Skeletal muscle satellite cell (primary cell): ENCODE measurements at regions not wholly inside any gene's neighbourhood (a gene's known extent, or its start where the extent isn't known, plus 50 kb on each side); places are given as distances from the start of the nearest gene placed in this dataset.
"Not testable (repeated sequence)": the region's sequence is repeated elsewhere in the genome, so short reads cannot be mapped to it uniquely, and the experiment has no call there.

Experiments
- H3K27me3 ChIP-seq: 2 replicates; pipeline ENCODE4 v1.7.0; 2013; ENCODE audit warnings: low read length; ENCODE audit not compliant: control insufficient read depth, insufficient read depth
- H3K36me3 ChIP-seq: 2 replicates; pipeline ENCODE4 v1.7.0; 2013; ENCODE audit warnings: mild to moderate bottlenecking, control low read depth, low read length; ENCODE audit not compliant: insufficient read depth
- H3K4me1 ChIP-seq: 2 replicates; pipeline ENCODE4 v1.7.0; 2013; ENCODE audit warnings: low read length; ENCODE audit not compliant: control insufficient read depth, insufficient read depth
- H3K4me2 ChIP-seq: 2 replicates; pipeline ENCODE4 v1.7.0; 2013; ENCODE audit warnings: mild to moderate bottlenecking, low read length
- H3K4me3 ChIP-seq: 2 replicates; pipeline ENCODE4 v1.7.0; 2013; ENCODE audit warnings: low read length
- H3K9ac ChIP-seq: 2 replicates; pipeline ENCODE4 v1.7.0; 2013; ENCODE audit warnings: mild to moderate bottlenecking, low read depth, low read length, moderate library complexity
- H3K9me3 ChIP-seq: replicated peaks from 2 replicates; pipeline ENCODE4 v1.7.0; 2013; ENCODE audit warnings: mild to moderate bottlenecking, control low read depth, low read length

DNA sequence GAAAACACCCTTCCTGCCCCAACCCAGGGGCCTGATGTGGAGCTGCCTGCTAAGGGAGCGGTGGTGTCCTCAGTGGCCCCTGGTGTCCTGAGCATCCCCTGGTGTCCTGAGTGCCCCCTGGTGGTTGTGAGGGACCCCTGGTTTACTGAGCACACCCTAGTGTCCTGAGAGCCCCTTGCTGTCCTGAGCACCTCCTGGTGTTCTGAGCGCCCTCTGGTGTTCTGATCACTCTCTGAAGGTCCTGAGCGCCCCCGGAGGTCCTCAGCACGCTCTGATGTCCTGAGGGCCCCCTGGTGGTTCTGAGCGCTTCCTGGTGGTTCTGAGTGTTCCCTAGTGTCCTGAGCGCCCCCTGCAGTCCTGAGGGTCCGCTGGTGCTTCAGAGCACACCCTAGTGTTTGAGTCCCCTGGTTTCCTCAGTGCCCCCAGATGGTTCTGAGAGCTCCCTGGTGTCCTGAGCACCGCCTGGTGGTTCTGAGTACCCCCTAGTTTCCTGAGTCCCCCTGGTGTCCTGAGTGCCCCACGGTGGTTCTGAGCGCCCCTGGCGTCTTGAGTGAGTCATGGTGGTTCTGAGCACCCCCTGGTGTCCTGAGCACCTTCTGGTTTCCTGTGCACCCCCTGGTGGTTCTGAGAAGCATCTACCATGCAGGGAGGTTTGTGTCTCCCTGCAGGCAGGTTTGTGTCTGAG, 1004.2 kb downstream of the TMEM121 start:
- H3K9me3 ChIP-seq: peaks cover 7% of the 10 kb centered on the region
- H3K4me2 ChIP-seq: no peak overlapping the region
- no peaks in the 10 kb centered on the region for H3K4me1 ChIP-seq
- no peak overlapping the region for H3K4me3 ChIP-seq
- no peaks in the 10 kb centered on the region for H3K36me3 ChIP-seq
- H3K27me3 ChIP-seq: no peaks in the 10 kb centered on the region
- no peak overlapping the region for H3K9ac ChIP-seq

DNA sequence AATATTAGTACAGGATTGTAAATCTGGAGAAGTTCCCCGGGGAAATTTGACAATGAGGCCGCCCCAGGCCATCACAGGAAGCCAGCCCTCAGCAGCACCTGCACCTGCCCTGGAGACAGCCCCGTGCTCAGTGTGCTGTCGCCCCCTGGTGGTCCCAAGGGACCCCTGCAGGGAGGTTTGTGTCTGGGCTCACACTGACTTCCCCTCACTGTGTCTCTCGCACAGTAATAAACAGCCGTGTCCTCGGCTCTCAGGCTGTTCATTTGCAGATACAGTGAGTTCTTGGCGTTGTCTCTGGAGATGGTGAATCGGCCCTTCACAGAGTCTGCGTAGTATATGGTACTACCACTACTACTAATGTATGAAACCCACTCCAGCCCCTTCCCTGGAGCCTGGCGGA, 1011.2 kb downstream of the TMEM121 start:
- not testable (repeated sequence) for H3K36me3 ChIP-seq, H3K4me1 ChIP-seq, H3K9ac ChIP-seq, H3K4me3 ChIP-seq, H3K9me3 ChIP-seq, H3K27me3 ChIP-seq, H3K4me2 ChIP-seq

DNA sequence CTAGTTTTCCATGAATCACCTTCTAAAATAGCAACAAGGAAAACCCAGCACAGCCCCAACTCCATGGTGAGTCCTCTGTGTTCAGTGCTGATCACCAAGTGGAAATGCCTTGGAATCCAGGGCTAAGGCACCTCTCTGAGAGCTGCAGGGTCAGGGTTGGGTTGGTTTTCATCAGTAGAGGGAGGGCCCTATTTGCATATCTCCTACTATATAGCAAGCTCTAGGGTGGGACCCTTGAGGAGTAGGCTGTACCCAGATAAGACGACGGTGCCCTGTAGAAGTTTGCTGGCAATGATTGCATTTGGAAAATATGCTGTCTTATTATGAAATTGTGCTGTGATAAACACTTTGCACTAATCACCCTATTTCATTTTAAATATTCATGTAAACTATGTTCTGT, 1011.8 kb downstream of the TMEM121 start:
- Histone ChIP-seq H3K4me3 (no peak overlapping the region), H3K27me3 (no peaks in the 10 kb centered on the region), H3K9ac (no peak overlapping the region), H3K9me3 (no peaks in the 10 kb centered on the region), H3K36me3 (no peaks in the 10 kb centered on the region), H3K4me2 (no peak overlapping the region), H3K4me1 (no peaks in the 10 kb centered on the region)

DNA sequence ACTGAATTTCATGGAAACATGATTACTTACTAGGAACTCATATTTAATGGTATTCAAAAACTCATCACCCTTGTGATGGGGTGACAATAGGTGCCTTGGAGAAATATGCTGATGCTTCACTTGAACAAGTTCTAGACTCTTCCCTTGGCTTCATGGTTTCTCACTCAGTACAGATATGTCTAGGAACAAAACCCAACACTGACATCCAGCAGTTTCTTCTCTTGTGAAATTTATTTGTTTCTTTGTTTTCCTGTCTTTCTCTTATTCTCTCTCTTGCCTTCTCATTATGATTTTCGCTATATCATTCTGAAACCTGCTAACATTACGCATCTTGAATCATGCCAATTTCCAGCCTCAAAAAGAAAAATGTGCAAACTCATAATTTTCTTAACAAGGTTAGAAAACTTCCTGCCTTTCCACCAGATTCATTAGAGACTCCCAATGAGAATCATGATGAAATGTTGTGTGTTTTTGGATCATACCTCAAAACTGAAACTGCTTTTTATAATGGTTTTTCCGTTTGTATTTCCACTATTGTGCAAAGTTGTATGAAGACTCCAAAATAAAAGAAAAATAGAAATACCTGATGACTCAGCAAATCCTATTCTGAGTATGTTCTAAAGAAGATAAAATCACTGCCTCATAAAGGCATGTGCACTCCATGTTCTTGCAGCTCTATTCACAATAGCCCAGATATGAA, 1021.5 kb downstream of the TMEM121 start:
- H3K9ac ChIP-seq: no peak overlapping the region
- no peaks in the 10 kb centered on the region for H3K4me1 ChIP-seq
- peaks cover 3% of the 10 kb centered on the region for H3K9me3 ChIP-seq
- H3K4me3 ChIP-seq: no peak overlapping the region
- H3K36me3 ChIP-seq: no peaks in the 10 kb centered on the region
- H3K4me2 ChIP-seq: no peak overlapping the region
- no peaks in the 10 kb centered on the region for H3K27me3 ChIP-seq

DNA sequence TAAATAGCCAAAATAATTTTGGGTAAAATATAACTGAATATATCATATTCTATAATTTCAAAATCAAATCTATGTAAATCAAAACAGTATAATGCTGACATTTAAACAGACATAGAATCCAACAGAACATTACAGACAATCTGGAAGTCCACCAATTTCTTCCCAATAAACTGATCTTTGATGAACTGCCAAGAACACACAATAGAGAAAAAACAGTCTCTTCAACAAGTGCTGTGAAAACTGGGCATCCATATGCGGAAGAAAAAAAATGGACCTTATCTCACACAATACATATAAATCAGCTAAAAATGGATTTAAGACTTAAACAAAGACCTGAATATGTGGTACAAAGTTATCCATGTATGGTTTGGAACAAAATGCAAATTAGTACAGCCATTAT, 1022.7 kb downstream of the TMEM121 start:
- H3K36me3 ChIP-seq: no peaks in the 10 kb centered on the region
- H3K4me1 ChIP-seq: no peaks in the 10 kb centered on the region
- no peak overlapping the region for H3K4me3 ChIP-seq

DNA sequence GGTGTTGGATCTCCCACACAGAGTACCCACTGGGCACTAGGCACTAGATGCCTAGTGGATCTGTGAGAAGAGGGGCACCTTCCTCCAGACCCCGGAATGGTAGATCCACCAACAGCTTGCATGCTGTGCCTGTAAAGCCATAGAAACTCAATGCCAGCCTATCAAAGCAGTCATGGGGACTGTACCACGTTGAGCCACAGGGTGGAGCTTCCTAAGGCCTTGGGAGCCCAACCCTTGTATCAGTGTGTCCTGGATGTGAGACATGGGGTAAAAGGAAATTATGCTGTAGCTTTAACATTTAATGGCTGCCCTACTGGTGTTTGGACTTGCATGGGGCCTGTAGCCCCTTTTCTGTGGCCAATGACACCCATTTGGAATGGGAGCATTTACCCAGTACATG, 1024.9 kb downstream of the TMEM121 start:
- Histone ChIP-seq H3K36me3 (no peaks in the 10 kb centered on the region), H3K9ac (no peak overlapping the region)

More for the DNA sequence above, 1022.7 kb downstream of the TMEM121 start:
- Histone ChIP-seq H3K9ac (no peak overlapping the region), H3K9me3 (peaks cover 3% of the 10 kb centered on the region), H3K27me3 (no peaks in the 10 kb centered on the region), H3K4me2 (no peak overlapping the region)

DNA sequence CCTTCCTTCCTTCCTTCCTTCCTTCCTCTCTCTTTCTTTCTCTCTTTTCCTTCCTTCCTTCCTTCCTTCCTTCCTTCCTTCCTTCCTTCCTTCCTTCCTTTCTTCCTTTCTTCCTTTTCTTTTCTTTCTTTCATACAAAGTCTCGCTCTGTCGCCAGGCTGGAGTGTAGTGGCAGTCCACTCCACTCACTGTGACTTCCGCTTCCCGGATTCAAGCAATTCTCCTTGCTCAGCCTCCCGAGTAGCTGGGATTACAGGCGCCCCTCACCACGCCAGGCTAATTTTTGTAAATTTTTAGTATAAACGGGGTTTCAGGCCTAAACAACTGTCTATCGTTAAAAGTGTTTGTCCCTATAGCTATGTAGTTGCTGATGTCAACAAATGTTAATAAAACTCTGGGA, 1029.8 kb downstream of the TMEM121 start:
- not testable (repeated sequence) for H3K4me2 ChIP-seq, H3K4me3 ChIP-seq, H3K36me3 ChIP-seq, H3K9me3 ChIP-seq, H3K9ac ChIP-seq, H3K4me1 ChIP-seq, H3K27me3 ChIP-seq

More for the DNA sequence above, 1024.9 kb downstream of the TMEM121 start:
- Histone ChIP-seq H3K4me1 (no peaks in the 10 kb centered on the region), H3K4me3 (no peak overlapping the region), H3K27me3 (no peaks in the 10 kb centered on the region), H3K9me3 (peaks cover 3% of the 10 kb centered on the region), H3K4me2 (no peak overlapping the region)

DNA sequence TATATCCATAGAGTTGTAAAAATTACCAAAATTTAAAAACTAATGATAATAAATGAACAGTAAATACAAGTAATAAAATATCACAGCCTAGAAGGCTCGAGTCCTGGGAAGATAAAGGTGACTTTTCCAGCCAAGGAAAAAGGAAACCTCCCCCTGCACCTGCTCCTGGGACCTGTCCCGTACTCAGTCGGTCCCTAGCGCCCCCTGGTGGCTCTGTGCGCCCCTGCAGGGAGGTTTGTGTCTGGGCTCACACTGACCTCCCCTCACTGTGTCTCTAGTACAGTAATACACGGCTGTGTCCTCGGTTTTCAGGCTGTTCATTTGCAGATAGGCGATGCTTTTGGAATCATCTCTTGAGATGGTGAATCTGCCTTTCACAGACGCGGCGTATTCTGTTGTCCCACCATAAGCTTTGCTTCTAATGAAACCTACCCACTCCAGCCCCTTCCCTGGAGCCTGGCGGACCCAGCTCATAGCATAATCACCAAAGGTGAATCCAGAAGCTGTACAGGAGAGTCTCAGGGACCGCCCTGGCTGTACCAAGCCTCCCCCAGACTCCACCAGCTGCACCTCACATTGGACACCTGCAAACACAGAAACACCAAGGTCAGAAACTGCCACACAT, 1030.4 kb downstream of the TMEM121 start:
- H3K4me3 ChIP-seq: no peak overlapping the region
- no peaks in the 10 kb centered on the region for H3K4me1 ChIP-seq
- no peaks in the 10 kb centered on the region for H3K36me3 ChIP-seq
- H3K27me3 ChIP-seq: no peaks in the 10 kb centered on the region
- no peaks in the 10 kb centered on the region for H3K9me3 ChIP-seq
- H3K4me2 ChIP-seq: no peak overlapping the region
- H3K9ac ChIP-seq: no peak overlapping the region

DNA sequence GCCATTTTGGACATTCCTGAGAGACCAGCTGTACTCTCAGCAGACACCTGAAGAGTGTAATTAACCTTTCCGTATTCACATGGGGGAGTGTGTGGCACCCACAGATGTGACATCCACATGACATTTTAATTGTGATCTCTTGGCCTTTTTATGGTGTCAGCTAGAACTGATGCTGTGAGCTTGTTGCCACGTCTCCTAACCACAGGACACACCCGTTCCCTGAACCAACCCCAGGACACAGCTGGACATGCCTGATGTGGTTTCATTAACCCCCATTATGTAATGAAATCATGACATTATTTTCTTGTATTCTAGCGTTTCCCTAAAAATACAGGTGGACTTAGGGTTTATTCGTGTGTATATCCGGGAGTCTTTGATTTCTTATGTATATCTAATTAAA, 1036.1 kb downstream of the TMEM121 start:
- H3K4me3 ChIP-seq: no peak overlapping the region
- peaks cover 8% of the 10 kb centered on the region for H3K9me3 ChIP-seq
- no peaks in the 10 kb centered on the region for H3K36me3 ChIP-seq
- H3K9ac ChIP-seq: no peak overlapping the region
- H3K4me2 ChIP-seq: no peak overlapping the region
- H3K27me3 ChIP-seq: no peaks in the 10 kb centered on the region
- H3K4me1 ChIP-seq: no peaks in the 10 kb centered on the region

DNA sequence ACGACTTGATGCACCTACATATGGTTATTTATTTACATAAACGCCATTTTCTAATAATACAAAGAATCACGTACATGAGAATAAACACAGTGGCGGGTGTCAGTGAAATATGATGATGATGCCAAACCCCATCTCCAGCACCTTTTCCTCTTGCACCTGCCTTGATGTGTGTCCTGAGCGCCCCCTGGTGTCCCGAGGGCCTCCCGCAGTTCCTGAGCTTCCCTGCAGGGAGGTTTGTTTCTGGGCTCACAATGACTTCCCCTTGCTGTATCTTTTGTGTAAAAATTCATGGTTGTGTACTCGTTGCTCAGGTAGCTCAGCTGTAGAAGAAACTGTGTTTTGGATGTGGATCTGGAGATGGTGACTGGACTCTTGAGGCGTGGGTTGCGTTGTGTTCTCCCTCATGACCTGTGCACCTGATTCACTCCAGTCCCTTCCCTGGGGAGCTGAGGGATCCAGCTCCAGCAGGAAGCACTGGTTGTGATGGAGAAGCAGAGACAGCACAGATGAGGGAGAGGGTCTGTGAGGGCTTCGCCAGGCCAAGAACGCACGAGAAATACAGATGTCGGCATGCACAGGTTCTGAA, 1037.8 kb downstream of the TMEM121 start:
- Histone ChIP-seq H3K4me3 (no peak overlapping the region), H3K36me3 (no peaks in the 10 kb centered on the region), H3K4me1 (no peaks in the 10 kb centered on the region), H3K4me2 (no peak overlapping the region), H3K9ac (no peak overlapping the region), H3K9me3 (peaks cover 8% of the 10 kb centered on the region), H3K27me3 (no peaks in the 10 kb centered on the region)

DNA sequence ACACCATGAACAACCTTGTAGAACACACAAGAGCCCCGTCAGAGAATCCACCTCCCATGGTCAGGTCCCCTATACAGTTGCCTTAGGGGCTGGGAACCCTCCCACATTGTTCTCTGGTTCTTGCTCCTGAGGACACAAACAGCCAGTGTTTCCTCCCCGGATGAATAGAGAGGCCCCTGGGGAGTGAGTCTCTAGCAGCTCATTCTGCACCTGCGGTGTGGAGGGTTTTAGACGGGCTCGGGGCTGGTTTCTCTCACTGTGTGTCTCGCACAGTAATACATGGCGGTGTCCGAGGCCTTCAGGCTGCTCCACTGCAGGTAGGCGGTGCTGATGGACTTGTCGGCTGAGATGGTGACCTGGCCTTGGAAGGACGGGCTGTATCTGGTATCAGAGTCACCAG, 1052.1 kb downstream of the TMEM121 start:
- H3K27me3 ChIP-seq: no peaks in the 10 kb centered on the region
- H3K36me3 ChIP-seq: no peaks in the 10 kb centered on the region
- no peak overlapping the region for H3K4me2 ChIP-seq
- H3K9ac ChIP-seq: no peak overlapping the region
- H3K4me3 ChIP-seq: no peak overlapping the region
- no peaks in the 10 kb centered on the region for H3K4me1 ChIP-seq
- peaks cover 3% of the 10 kb centered on the region for H3K9me3 ChIP-seq
